ENCODE measurements at regions not wholly inside any gene's neighbourhood (a gene's known extent, or its start where the extent isn't known, plus 50 kb on each side); places are given as distances from the start of the nearest gene placed in this dataset.

GRCh38 chr18:10068766-10069567, 155.2 kb downstream of the VAPA start:
- TF ChIP-seq EZH2 (IDR thresholded peaks at IDR 0.05; ENCODE audit: insufficient read depth, poor library complexity, severe bottlenecking), result no peak
- no peak for TF ChIP-seq EZH2phosphoT487 (IDR thresholded peaks at IDR 0.05; ENCODE audit: insufficient read depth, low read depth)

Measured in GM23248 (cell line).